ENCODE measurements at regions not wholly inside any gene's neighbourhood (a gene's known extent, or its start where the extent isn't known, plus 50 kb on each side); places are given as distances from the start of the nearest gene placed in this dataset.

DNA sequence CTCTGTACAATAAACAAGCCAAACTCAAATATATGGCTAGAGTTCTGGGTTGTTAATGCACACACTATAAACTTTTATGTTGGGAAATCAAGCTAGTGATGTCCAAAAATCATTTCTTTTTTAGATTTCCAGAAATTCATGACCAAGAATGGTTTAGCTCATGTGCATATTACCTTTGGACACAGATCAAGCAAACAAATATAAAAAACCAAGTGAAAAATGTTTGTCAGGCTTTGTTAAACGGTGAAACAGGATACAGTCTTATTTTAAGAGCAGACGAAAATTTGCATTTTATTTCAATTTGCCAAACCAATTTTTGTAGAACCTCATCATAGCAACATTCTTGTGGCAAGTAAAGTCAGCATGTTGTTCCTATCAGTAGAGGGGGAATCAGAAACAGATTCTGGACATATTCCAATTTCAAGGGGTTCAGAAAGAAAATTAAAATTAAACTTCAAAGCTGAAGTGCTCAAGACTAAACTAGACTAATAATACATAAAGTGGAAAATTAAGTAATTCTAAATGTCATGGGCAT lies 413.6 kb downstream of the TRIML1 start:
- no peak for DNase-seq (ENCODE audit: low spot score)

- DNase-seq (ENCODE audit: low spot score): no peak
Observed at GRCh38 chr4:188554413-188554812, 415.2 kb downstream of the TRIML1 start.

DNA sequence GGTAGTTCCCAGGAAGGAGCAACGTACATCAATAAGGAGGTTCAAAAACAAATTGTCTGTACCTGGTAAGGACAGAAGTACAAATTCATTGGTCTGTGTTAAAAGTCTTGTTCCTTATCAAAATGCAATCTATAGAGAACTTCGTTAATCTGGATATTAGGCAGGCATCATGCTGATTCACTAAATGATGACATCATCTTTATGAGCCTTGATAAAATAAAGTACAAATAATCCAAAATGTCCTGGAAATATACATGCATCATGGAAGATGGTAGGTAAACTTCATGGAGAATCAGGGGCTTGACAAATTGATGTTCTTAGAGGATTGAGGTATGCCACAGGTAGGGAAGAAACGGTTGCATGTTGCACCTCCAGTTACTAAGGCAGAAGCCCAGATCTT lies 433.9 kb downstream of the TRIML1 start:
- no peak for DNase-seq (ENCODE audit: low spot score)

- DNase-seq (ENCODE audit: low spot score): no peak
Observed at GRCh38 chr4:188578657-188579056, 439.4 kb downstream of the TRIML1 start.

- no peak for DNase-seq (ENCODE audit: low spot score)
Observed at GRCh38 chr4:188596021-188596420, 456.8 kb downstream of the TRIML1 start.

DNA sequence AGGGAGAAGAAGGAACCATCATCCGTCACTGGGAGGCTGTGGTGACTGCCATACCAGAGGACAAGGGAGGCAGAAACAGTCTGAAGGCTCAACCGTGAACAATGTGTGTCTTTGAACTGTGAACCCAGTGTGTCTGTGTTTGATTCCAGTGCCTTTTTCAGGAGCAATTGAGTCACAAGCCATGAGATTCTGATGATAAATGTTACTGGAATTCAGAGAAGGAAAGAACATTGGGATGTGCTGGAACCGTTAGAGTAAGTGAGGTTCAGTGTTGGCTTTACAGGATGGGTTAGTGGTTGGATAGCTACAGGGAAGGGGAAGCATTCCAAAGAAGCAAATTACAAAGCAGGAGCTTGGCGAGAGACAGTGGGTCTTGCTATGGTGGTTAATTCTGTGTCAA lies 464.4 kb downstream of the TRIML1 start:
- DNase-seq (ENCODE audit: low spot score): no peak

GRCh38 chr4:188606635-188607034 lies 467.4 kb downstream of the TRIML1 start:
- DNase-seq (ENCODE audit: low spot score): no peak

DNA sequence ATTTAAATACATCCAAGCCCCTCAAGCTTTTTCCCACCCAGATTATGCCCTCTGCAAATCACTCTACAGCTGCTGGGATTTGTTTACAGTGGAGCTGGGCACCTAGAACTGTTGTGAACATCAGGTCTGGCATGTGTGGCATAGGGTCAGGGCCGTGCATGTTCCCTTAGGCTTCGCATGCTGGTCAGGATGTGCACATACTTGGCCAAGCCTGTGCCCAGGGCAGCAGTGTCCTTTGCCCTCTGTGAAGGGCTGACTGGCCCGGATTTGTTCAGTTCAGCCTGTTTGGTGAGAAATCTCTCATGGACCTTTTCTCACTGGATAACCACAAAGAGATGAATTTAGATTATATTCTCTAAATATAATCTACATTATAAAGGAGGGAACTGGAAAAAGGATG lies 471.9 kb downstream of the TRIML1 start:
- DNase-seq (ENCODE audit: low spot score): no peak

GRCh38 chr4:188612659-188613058 lies 473.4 kb downstream of the TRIML1 start:
- no peak for DNase-seq (ENCODE audit: low spot score)

DNA sequence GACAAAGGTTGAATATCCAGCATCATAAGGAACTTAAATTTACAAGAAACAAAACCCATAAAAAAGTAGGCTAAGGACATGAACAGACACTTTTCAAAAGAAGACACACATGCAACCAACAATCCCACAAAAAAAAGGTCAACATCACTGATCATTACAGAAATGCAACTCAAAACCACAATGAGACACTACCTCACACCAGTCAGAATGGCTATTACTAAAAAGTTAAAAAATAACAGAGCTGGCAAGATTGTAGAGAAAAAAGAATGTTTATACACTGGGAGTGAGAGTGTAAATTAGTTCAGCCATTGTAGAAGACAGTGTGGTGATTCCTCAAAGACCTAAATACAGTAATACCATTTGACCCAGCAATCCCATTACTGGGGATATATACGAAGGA lies 474.7 kb downstream of the TRIML1 start:
- DNase-seq (ENCODE audit: low spot score): no peak

GRCh38 chr4:188619456-188620149 lies 480.4 kb downstream of the TRIML1 start:
- no peak for DNase-seq (ENCODE audit: low spot score)

GRCh38 chr4:188620608-188621007 lies 481.4 kb downstream of the TRIML1 start:
- DNase-seq (ENCODE audit: low spot score): no peak

- no peak for DNase-seq (ENCODE audit: low spot score)
Observed at GRCh38 chr4:188623314-188623854, 484.1 kb downstream of the TRIML1 start.

GRCh38 chr4:188624370-188624769 lies 485.1 kb downstream of the TRIML1 start:
- DNase-seq (ENCODE audit: low spot score): no peak

- no peak for DNase-seq (ENCODE audit: low spot score)
Observed at GRCh38 chr4:188627892-188628291, 488.7 kb downstream of the TRIML1 start.

- no peak for DNase-seq (ENCODE audit: low spot score)
Observed at GRCh38 chr4:188639479-188640100, 500.3 kb downstream of the TRIML1 start.

GRCh38 chr4:188647820-188648370 lies 508.7 kb downstream of the TRIML1 start:
- no peak for DNase-seq (ENCODE audit: low spot score)

DNA sequence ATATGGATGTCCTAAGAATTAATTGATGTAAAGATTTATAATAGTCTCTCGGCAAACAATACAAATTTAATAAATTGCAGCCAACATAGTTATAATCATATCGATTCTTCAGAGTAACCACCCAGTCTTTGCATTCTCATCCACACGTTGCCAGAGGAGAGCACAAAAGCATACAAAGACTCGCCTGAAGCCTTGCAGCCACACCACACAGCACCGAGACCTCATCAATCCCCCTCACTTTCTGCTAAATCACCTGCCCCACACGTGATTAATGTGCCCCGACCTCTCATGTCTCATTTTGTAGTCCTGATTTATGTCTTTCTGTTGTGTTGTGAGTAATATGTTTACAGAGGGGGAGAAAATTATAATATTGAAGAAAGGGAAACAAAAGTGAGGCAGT lies 510.4 kb downstream of the TRIML1 start:
- no peak for DNase-seq (ENCODE audit: low spot score)

GRCh38 chr4:188650516-188650915 lies 511.3 kb downstream of the TRIML1 start:
- no peak for DNase-seq (ENCODE audit: low spot score)

- no peak for DNase-seq (ENCODE audit: low spot score)
Observed at GRCh38 chr4:188657365-188657764, 518.1 kb downstream of the TRIML1 start.

GRCh38 chr4:188658958-188659522 lies 519.8 kb downstream of the TRIML1 start:
- no peak for DNase-seq (ENCODE audit: low spot score)

DNA sequence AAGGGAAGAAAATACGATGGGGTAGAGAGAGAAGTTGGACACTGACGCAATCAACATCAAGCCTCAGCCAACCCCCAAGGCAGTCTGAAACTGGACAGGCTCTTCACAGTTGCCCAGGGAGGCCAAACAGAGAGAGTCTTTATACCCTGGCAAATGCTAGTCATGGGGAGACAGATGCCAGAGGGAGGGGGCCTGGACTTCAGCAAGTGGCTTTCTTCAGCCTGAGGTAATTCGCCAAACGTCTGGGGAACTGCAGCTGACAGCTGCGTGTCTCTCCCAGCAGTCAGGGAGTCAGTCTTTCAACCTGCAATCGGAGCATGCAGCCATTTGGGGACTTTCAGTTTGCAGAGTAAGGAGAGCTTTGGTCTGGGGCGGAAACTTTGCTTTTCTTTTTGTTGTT lies 521.6 kb downstream of the TRIML1 start:
- no peak for DNase-seq (ENCODE audit: low spot score)

- DNase-seq (ENCODE audit: low spot score): peak; percentile 8
Observed at GRCh38 chr4:188661502-188661901, 522.3 kb downstream of the TRIML1 start.

Measured in AG08396 (cell line).